GM23248 (cell line): ENCODE measurements at regions not wholly inside any gene's neighbourhood (a gene's known extent, or its start where the extent isn't known, plus 50 kb on each side); places are given as distances from the start of the nearest gene placed in this dataset.

ENCODE experiments used
- EZH2 ChIP-seq: fragments of 200-600 bp; sonication (generic); IDR thresholded peaks from 2 replicates; pipeline ENCODE4 v1.6.1; 2018; ENCODE audit warnings: antibody characterized with exemption, mild to moderate bottlenecking; ENCODE audit not compliant: insufficient read depth, poor library complexity, severe bottlenecking
- EZH2phosphoT487 ChIP-seq: fragments of 200-600 bp; sonication (generic); IDR thresholded peaks from 2 replicates; pipeline ENCODE4 v1.6.1; 2018; ENCODE audit warnings: antibody characterized with exemption, moderate library complexity, mild to moderate bottlenecking, low read depth; ENCODE audit not compliant: insufficient read depth

DNA sequence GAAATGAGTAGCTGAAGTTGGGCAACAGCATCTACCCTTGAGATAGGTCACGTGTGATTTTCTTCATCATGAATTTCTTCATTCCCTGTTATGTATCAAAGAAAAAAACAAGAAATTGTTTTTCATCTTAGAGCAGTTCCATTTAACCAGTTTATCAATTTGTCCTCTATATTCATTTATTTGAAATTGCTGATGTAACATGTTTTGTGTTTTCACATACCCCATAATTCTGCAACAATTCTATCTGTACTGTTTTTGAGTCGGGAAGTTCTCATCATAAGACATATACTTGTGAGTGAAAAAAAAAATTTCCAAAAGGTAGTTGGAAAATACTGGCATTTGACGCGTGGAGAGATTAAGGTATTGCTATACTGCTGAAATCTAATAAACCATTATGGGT, 422.6 kb upstream of the REG3G start:
- TF ChIP-seq EZH2 (no peak), EZH2phosphoT487 (no peak)
